KMS-11 (cell line): ENCODE measurements at regions not wholly inside any gene's neighbourhood (a gene's known extent, or its start where the extent isn't known, plus 50 kb on each side); places are given as distances from the start of the nearest gene placed in this dataset.

Source experiments
- H2AFZ ChIP-seq: fragments of 200-600 bp; sonication (generic); 2 replicates; pipeline ENCODE4 v1.6.1; 2016; ENCODE audit warnings: antibody characterized with exemption, mixed run types, low read depth
- H3K27ac ChIP-seq: fragments of 200-600 bp; sonication (generic); 2 replicates; pipeline ENCODE4 v1.6.1; 2016; ENCODE audit warnings: mild to moderate bottlenecking, mixed run types
- H3K27me3 ChIP-seq: fragments of 200-600 bp; sonication (generic); 2 replicates; pipeline ENCODE4 v1.6.1; 2017; ENCODE audit warnings: mild to moderate bottlenecking, low read depth, mixed run types, moderate library complexity; ENCODE audit not compliant: insufficient read depth
- H3K36me3 ChIP-seq: fragments of 200-600 bp; sonication (generic); 2 replicates; pipeline ENCODE4 v1.6.1; 2017; ENCODE audit warnings: mild to moderate bottlenecking, mixed run types; ENCODE audit not compliant: insufficient read depth
- H3K4me1 ChIP-seq: fragments of 200-600 bp; sonication (generic); 2 replicates; pipeline ENCODE4 v1.6.1; 2016; ENCODE audit warnings: mild to moderate bottlenecking, low read depth, mixed run types; ENCODE audit not compliant: poor library complexity, severe bottlenecking
- H3K4me2 ChIP-seq: fragments of 200-600 bp; sonication (generic); 2 replicates; pipeline ENCODE4 v1.7.0; 2016; ENCODE audit warnings: mild to moderate bottlenecking, mixed run types
- H3K4me3 ChIP-seq: fragments of 200-600 bp; sonication (generic); IDR thresholded peaks from 2 replicates; pipeline ENCODE4 v1.6.1; 2017; ENCODE audit warnings: low read depth, low read length, mixed read lengths; ENCODE audit not compliant: insufficient read depth
- H3K79me2 ChIP-seq: fragments of 200-600 bp; sonication (generic); 2 replicates; pipeline ENCODE4 v1.6.1; 2016; ENCODE audit warnings: low read depth, mixed run types; ENCODE audit not compliant: insufficient read depth
- H3K9ac ChIP-seq: fragments of 200-600 bp; sonication (generic); 2 replicates; pipeline ENCODE4 v1.6.1; 2016; ENCODE audit warnings: mild to moderate bottlenecking, mixed run types
- H4K20me1 ChIP-seq: fragments of 200-600 bp; sonication (generic); 2 replicates; pipeline ENCODE4 v1.6.1; 2016; ENCODE audit warnings: mild to moderate bottlenecking, mixed run types; ENCODE audit not compliant: insufficient read depth
- CTCF ChIP-seq: fragments of 200-600 bp; sonication (generic); conservative IDR thresholded peaks from 2 replicates; pipeline ENCODE4 v1.6.1; 2017; ENCODE audit warnings: low read depth, mild to moderate bottlenecking, antibody characterized with exemption, low read length, moderate library complexity, mixed read lengths

DNA sequence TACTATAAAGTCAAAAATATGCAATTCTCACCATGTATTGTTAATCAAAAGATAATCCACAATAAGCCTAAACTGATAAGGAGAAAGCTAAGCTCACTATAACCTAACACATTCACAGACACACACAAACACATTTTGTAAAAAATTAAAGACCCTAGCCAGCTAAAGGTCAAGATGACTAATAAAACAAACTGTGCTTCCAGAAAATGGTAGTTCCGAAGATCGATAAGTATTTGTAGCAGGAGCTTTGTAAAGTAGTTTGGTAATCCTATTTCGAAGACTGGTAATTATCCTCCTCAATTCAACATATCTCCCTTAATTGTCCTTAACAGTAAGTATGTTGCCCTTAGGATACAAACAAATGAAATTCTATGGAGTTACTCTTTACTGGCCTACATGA lies 62.9 kb upstream of the CHMP2B start:
- Histone ChIP-seq H3K79me2 (no peaks in the 10 kb centered on the region), H3K4me1 (no peaks in the 10 kb centered on the region), H3K4me3 (no peak overlapping the region), H3K9ac (no peak overlapping the region), H3K4me2 (no peak overlapping the region), H4K20me1 (no peaks in the 10 kb centered on the region), H3K36me3 (no peaks in the 10 kb centered on the region), H3K27ac (no peak overlapping the region), H2AFZ (no peak overlapping the region), H3K27me3 (no peaks in the 10 kb centered on the region)
- TF ChIP-seq CTCF = no peak

DNA sequence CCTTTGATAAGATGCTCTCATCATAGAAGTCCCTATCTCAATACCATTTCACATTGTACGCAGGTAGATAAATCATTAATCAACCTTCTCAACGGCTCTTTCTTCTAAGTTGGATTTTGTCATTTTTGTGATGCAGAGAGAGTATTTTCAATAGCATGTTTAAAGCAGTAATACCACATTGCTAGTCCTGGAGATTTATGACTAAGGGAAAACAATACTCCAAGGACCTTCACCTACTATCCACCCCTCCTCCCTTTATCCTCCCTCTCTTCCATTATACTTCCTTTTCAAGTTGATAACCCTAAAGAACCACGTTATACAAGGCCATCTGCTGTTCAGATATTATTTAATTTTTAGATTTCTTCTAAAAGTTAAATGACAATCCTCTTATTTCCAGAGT lies 65.3 kb upstream of the CHMP2B start:
- H3K79me2 ChIP-seq = no peaks in the 10 kb centered on the region
- H3K27ac ChIP-seq = no peak overlapping the region
- no peaks in the 10 kb centered on the region for H3K4me1 ChIP-seq
- H2AFZ ChIP-seq = no peak overlapping the region
- H3K36me3 ChIP-seq = no peaks in the 10 kb centered on the region
- H3K4me2 ChIP-seq = no peak overlapping the region
- no peaks in the 10 kb centered on the region for H3K27me3 ChIP-seq
- TF ChIP-seq CTCF = no peak
- no peaks in the 10 kb centered on the region for H4K20me1 ChIP-seq
- no peak overlapping the region for H3K9ac ChIP-seq
- H3K4me3 ChIP-seq = no peak overlapping the region

DNA sequence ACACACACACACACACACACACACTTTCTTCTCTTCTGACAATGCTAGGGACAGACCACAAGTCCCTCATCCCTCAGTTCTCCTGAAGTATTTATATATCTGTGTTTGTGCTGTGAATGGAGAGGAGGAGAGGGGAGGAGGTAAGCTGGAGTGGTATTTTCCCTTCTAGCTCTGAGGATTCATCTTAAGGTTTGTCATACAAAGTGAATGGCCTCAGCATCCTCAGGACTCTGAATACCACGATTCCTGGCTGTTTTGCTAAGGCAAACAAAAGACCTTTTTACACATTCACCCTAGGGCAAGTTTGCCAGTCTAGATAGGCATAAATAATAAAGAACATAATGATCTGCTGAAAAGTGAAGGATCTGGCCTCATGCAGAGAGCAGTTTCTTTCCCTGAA lies 65.7 kb upstream of the CHMP2B start:
- H3K27ac ChIP-seq = no peak overlapping the region
- H3K4me1 ChIP-seq = no peaks in the 10 kb centered on the region
- H3K79me2 ChIP-seq = no peaks in the 10 kb centered on the region
- TF ChIP-seq CTCF = no peak
- H3K4me3 ChIP-seq = no peak overlapping the region
- no peak overlapping the region for H3K9ac ChIP-seq
- H3K4me2 ChIP-seq = no peak overlapping the region
- no peaks in the 10 kb centered on the region for H3K36me3 ChIP-seq
- H2AFZ ChIP-seq = no peak overlapping the region
- H3K27me3 ChIP-seq = no peaks in the 10 kb centered on the region
- no peaks in the 10 kb centered on the region for H4K20me1 ChIP-seq

DNA sequence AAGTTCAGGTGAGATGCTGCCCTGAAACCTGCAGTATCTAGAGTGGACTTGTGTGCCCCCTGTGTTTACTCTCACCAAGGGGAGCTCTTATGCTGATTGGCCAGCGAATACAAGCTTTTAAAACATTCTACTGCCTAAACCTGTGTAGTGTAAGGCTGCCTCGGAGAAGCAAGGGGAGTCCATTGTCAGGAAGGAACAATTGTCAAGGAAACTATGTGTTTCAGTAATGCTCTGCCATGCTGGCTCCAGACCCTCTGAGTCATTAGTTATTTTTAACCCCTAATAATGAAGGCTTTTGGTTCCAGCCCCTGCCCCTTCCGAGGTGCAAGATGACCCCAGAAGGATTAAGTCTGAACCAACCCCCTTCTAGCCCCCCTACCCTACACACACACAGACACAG lies 66.1 kb upstream of the CHMP2B start:
- Histone ChIP-seq H3K27me3 (no peaks in the 10 kb centered on the region), H2AFZ (no peak overlapping the region), H3K4me2 (no peak overlapping the region), H3K79me2 (no peaks in the 10 kb centered on the region), H3K27ac (no peak overlapping the region), H4K20me1 (no peaks in the 10 kb centered on the region), H3K4me3 (no peak overlapping the region), H3K36me3 (no peaks in the 10 kb centered on the region), H3K4me1 (no peaks in the 10 kb centered on the region), H3K9ac (no peak overlapping the region)
- no peak for TF ChIP-seq CTCF

DNA sequence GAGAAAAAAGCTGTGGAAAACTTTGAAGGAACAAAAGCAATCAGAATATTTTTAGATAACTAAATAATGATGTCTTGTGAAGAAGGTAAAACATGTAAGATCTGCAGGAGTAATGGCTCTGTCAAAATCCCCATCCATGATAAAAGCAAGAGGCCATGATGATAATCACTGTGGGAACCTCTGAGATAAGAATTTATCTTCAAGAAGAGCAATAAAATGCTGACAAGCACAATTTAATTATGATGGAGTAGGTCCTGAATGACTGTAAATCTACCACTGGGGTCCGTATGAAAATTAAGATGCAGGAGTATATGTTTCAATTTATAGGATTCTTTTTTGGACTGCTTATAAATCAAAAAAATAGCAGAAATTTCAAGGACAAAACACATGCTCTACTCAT lies 68.3 kb upstream of the CHMP2B start:
- Histone ChIP-seq H2AFZ (no peak overlapping the region), H3K4me2 (no peak overlapping the region), H3K36me3 (no peaks in the 10 kb centered on the region), H3K9ac (no peak overlapping the region), H3K4me3 (no peak overlapping the region), H4K20me1 (no peaks in the 10 kb centered on the region), H3K27ac (no peak overlapping the region), H3K79me2 (no peaks in the 10 kb centered on the region), H3K27me3 (no peaks in the 10 kb centered on the region), H3K4me1 (no peaks in the 10 kb centered on the region)
- no peak for TF ChIP-seq CTCF
